GM20000 (cell line): ENCODE measurements at regions not wholly inside any gene's neighbourhood (a gene's known extent, or its start where the extent isn't known, plus 50 kb on each side); places are given as distances from the start of the nearest gene placed in this dataset.

Source experiments
- DNase-seq: peaks from one replicate; pipeline ENCODE4 v3.0.0; 2012; ENCODE audit warnings: low spot score
- TF ChIP-seq, protein P1 (sequence below): IDR thresholded peaks from 2 replicates; pipeline ENCODE4 v1.5.1; 2012; ENCODE audit warnings: mild to moderate bottlenecking, control low read depth; ENCODE audit errors: extremely low read depth, missing control alignments

DNA sequence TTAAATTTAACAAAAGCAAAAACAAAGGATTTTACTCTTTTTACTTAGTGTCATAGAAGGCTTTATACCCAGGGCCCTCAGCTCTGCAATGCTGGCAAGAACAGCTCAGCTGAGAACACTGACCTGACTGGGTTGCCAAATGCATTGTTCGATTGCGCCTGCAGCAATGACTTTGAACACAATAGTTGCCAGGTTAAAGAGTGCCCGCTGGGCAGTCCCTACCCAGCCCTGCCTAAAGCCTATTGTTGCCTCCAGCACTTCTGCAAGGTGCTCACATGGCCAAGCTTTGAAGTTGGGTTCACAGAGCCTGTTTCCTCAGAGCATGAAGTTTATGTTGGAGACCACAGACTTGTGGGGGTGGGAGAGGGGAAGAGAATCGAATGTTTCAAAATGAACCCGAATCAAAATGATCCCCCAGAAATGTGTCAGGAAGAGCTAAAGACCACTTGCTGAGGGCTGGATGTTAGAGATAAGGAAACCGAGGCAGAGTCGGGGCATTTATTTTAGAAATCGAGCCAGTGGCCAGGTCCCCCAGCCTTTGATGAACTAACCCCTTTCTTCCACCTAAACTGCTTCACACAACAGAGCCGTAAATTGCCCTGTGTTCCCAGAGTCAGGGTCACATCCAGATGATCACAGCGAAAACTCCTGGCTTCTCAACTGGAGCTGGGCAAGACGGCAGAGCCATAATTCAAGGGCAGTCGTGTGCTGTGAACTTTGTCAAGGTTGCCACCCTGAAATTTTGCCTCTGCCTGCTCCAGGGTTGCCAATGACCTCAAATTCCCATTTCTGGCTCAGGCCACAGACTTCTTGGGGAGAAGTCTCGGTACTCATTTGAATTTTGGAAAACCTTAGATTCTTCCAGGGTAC, 55.0 kb downstream of the FOXA2 start:
- DNase-seq: no peak
- TF ChIP-seq, protein P1, sequence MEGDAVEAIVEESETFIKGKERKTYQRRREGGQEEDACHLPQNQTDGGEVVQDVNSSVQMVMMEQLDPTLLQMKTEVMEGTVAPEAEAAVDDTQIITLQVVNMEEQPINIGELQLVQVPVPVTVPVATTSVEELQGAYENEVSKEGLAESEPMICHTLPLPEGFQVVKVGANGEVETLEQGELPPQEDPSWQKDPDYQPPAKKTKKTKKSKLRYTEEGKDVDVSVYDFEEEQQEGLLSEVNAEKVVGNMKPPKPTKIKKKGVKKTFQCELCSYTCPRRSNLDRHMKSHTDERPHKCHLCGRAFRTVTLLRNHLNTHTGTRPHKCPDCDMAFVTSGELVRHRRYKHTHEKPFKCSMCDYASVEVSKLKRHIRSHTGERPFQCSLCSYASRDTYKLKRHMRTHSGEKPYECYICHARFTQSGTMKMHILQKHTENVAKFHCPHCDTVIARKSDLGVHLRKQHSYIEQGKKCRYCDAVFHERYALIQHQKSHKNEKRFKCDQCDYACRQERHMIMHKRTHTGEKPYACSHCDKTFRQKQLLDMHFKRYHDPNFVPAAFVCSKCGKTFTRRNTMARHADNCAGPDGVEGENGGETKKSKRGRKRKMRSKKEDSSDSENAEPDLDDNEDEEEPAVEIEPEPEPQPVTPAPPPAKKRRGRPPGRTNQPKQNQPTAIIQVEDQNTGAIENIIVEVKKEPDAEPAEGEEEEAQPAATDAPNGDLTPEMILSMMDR: no peak

DNA sequence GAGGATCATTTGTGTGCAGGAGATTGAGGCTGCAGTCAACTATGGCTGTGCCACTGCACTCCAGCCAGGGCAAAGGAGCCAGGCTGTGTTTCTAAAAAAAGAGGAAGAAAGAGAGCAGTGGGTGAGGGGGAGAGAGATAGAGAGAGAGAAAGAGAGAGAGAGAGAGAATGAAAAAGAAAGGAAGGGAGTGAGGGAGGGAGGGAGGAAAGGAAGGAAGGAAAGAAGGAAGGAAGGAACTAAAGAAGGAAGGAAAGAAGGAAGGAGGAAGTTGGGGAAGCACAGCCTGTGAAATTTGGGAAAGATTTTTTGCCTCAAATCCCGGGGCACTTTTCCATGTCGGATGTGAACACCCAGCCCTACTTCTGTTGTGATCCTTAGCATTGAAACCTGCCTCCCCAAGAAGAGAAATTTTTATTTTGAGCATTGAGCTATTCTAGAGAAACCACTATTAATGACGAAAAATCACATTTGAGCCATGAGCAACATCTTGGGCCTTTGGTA, 57.8 kb downstream of the FOXA2 start:
- TF ChIP-seq, protein P1: no peak

GRCh38 chr20:22525821-22526220, 58.6 kb downstream of the FOXA2 start:
- TF ChIP-seq, protein P1: no peak
- DNase-seq: no peak

More for the DNA sequence above, 57.8 kb downstream of the FOXA2 start:
- no peak for DNase-seq

DNA sequence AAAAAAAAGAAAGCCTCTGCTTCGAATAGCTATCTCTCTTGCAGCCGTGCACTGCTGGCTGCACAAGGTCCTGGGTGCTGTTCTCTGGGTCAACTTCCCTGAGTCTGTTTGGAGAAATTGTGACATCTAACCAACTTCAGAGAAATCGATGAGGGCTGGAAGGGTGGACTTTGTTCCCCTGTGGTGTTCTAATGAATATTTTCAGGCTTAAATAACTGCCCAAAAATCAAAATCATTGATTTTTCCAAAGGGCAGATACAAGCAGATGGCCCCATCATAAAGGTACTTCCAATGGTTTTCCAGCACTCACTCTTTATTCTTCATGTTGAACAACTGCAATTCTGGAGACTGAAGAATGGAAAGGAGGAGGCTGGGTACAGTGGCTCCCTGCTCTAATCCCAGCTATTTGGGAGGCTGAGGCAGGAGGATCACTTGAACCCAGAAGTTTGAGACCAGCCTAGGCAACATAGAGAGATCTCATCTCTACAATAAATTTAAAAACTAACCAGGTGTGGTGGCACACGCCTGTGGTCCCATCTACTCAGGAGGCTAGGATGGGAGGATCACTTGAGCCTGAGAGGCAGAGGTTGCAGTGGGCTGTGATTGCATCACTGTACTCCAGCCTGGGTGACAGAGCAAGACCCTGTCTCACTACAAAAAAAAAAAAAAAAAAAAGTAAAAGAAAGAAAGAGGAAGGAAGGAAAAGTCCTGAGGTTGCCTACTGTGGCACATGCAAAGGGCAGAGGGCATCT, 59.1 kb downstream of the FOXA2 start:
- TF ChIP-seq, protein P1: no peak
- no peak for DNase-seq

GRCh38 chr20:22524393-22525015, 59.9 kb downstream of the FOXA2 start:
- no peak for DNase-seq
- TF ChIP-seq, protein P1: no peak

DNA sequence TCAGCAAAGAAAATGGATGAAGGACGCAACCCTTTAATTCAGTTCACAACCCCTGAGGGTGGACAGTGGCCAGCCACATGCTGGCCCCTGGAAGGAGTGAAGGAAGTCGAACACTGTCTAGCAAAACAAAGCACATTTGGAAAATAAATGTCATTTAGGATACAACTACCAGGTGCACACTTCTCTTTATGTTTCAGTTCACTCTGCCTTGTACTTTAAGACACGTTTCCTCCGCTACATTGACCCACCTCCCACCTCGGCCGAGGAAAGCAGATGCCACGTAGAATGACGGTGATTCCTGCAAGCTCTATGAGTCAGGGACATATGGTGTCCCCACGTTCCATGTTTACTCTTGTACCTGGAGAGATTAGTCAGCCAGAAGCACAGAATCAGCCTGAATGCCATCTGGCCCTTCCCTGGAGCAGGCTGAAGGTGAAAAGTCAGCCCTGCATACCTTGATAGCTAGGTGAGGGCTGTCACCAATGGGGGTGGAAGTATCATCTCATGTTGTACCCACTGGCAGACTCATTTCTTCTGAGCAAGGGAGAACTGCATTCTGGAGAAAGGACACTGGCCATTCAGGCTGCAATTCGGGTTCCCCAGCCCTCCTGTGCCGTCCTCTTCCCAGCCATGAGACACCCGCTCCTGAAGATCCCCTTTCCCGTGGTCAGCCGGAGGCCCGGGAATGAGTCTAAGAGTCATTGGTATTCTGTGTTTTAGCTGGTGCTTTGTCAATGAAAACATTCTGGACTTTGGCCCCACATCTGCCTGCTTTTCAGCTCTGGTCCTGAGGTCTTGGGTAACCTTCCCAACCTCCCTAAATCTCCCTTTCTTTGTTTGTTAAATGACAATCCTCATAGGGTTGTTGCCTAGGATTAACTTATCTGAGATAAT, 60.6 kb downstream of the FOXA2 start:
- no peak for DNase-seq
- TF ChIP-seq, protein P1: no peak
